GM18508 (cell line): ENCODE measurements at regions not wholly inside any gene's neighbourhood (a gene's known extent, or its start where the extent isn't known, plus 50 kb on each side); places are given as distances from the start of the nearest gene placed in this dataset.
"Not testable (repeated sequence)": the region's sequence is repeated elsewhere in the genome, so short reads cannot be mapped to it uniquely, and the experiment has no call there.

ENCODE experiments used
- ATAC-seq: cut with Tn5 transposase; IDR thresholded peaks from one replicate; pipeline ENCODE4 v1.9.1; 2021; ENCODE audit warnings: moderate number of reproducible peaks; ENCODE audit not compliant: insufficient read depth, unreplicated experiment

GRCh38 chr2:6081955-6082624 is 389.9 kb downstream of the SOX11 start:
- ATAC-seq: no peak

- no peak for ATAC-seq
These were observed 390.4 kb downstream of the SOX11 start for GRCh38 chr2:6082625-6083018.

GRCh38 chr2:6083136-6083535 is 391.0 kb downstream of the SOX11 start:
- no peak for ATAC-seq

GRCh38 chr2:6089474-6089873 is 397.3 kb downstream of the SOX11 start:
- no peak for ATAC-seq

GRCh38 chr2:6103372-6103771 is 411.2 kb downstream of the SOX11 start:
- ATAC-seq: no peak

- ATAC-seq: no peak
These were observed 411.8 kb downstream of the SOX11 start for GRCh38 chr2:6103949-6104348.

GRCh38 chr2:6107290-6107689 is 415.1 kb downstream of the SOX11 start:
- ATAC-seq: no peak

GRCh38 chr2:6109831-6110230 is 417.6 kb downstream of the SOX11 start:
- ATAC-seq: no peak

- no peak for ATAC-seq
These were observed 419.6 kb downstream of the SOX11 start for GRCh38 chr2:6111781-6112261.

GRCh38 chr2:6113786-6114185 is 421.6 kb downstream of the SOX11 start:
- no peak for ATAC-seq

- ATAC-seq: no peak
These were observed 435.5 kb downstream of the SOX11 start for GRCh38 chr2:6127718-6128117.

GRCh38 chr2:6139142-6139541 is 447.0 kb downstream of the SOX11 start:
- no peak for ATAC-seq

GRCh38 chr2:6139916-6140315 is 447.7 kb downstream of the SOX11 start:
- ATAC-seq: no peak

GRCh38 chr2:6140509-6140908 is 448.3 kb downstream of the SOX11 start:
- no peak for ATAC-seq

GRCh38 chr2:6143812-6144211 is 451.6 kb downstream of the SOX11 start:
- no peak for ATAC-seq

- ATAC-seq: not testable (repeated sequence)
These were observed 455.0 kb downstream of the SOX11 start for GRCh38 chr2:6147215-6147614.

- ATAC-seq: no peak
These were observed 456.7 kb downstream of the SOX11 start for GRCh38 chr2:6148882-6149281.

GRCh38 chr2:6159606-6160005 is 467.4 kb downstream of the SOX11 start:
- ATAC-seq: no peak

GRCh38 chr2:6163932-6164331 is 471.7 kb downstream of the SOX11 start:
- ATAC-seq: no peak

- ATAC-seq: no peak
These were observed 473.0 kb downstream of the SOX11 start for GRCh38 chr2:6164986-6165747.

GRCh38 chr2:6167592-6168138 is 475.5 kb downstream of the SOX11 start:
- ATAC-seq: no peak
